OCI-LY1 (cell line): ENCODE measurements at regions not wholly inside any gene's neighbourhood (a gene's known extent, or its start where the extent isn't known, plus 50 kb on each side); places are given as distances from the start of the nearest gene placed in this dataset.

Source experiments
- CTCF ChIP-seq: fragments of 200-600 bp; sonication (generic), shearing (Covaris generic); IDR thresholded peaks from 2 replicates; pipeline ENCODE4 v1.5.1; 2017; ENCODE audit warnings: mild to moderate bottlenecking, antibody characterized with exemption, low read length, moderate library complexity, mixed read lengths
- EZH2 ChIP-seq: fragments of 200-600 bp; sonication (generic), shearing (Covaris generic); IDR thresholded peaks from 2 replicates; pipeline ENCODE4 v1.8.0; 2017; ENCODE audit warnings: borderline replicate concordance, mixed run types, mild to moderate bottlenecking, antibody characterized with exemption, low read length, moderate library complexity, mixed read lengths

GRCh38 chr6:842141-842540 lies 149.2 kb upstream of the EXOC2 start:
- TF ChIP-seq CTCF (no peak), EZH2 (no peak)
